ENCODE measurements at regions not wholly inside any gene's neighbourhood (a gene's known extent, or its start where the extent isn't known, plus 50 kb on each side); places are given as distances from the start of the nearest gene placed in this dataset.

DNA sequence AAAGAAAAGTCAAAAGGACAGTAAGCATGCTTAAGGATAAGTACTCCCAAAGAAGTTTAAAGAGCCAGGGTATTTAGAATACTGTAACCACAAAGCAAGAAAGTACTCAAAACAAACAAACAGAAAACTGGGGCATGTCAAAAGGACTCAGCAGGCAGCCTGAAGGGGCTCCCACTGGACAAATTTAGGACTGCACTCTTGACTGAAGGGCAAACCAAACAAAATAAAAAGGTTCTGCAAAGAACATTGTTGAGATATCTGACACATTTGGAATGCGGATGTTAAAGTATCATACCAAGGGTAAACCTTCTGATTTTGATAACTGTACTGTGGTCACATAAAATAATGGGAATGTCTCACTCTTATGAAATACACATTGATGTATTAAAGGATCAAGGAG is 157.4 kb downstream of the TNFSF13B start:
- no peak for DNase-seq (ENCODE audit: low read depth, low spot score)
- H3K4me3 ChIP-seq (ENCODE audit: low read depth, low read length): no peak overlapping the region
- TF ChIP-seq, protein P1, sequence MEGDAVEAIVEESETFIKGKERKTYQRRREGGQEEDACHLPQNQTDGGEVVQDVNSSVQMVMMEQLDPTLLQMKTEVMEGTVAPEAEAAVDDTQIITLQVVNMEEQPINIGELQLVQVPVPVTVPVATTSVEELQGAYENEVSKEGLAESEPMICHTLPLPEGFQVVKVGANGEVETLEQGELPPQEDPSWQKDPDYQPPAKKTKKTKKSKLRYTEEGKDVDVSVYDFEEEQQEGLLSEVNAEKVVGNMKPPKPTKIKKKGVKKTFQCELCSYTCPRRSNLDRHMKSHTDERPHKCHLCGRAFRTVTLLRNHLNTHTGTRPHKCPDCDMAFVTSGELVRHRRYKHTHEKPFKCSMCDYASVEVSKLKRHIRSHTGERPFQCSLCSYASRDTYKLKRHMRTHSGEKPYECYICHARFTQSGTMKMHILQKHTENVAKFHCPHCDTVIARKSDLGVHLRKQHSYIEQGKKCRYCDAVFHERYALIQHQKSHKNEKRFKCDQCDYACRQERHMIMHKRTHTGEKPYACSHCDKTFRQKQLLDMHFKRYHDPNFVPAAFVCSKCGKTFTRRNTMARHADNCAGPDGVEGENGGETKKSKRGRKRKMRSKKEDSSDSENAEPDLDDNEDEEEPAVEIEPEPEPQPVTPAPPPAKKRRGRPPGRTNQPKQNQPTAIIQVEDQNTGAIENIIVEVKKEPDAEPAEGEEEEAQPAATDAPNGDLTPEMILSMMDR (IDR thresholded peaks at IDR 0.05; ENCODE audit: insufficient read depth, low read length, missing control alignments): no peak
- CTCF ChIA-PET: no interaction called here
- POLR2A ChIA-PET: no interaction called here

DNA sequence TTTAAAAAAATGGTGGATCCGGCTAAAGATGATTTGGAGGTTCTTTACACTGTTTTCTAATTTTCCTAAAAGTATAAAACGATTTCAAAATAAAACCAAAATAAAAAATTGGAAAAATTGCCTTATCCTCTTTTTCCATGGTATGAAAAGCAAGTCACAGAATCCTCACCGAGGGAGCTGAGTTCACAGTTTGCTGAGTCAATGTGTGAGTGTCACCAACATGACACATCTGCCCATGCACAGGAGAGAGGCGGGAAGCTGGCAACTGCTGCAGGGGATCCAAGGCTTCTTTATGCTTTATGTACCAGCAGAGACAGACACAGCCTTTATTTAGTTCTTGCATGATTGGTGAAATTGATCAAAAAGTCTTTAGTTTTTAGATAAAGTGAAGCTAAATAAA is 157.8 kb downstream of the TNFSF13B start:
- no peak overlapping the region for H3K4me3 ChIP-seq (ENCODE audit: low read depth, low read length)
- ChIA-PET POLR2A (no interaction called here), CTCF (no interaction called here)
- TF ChIP-seq, protein P1 (IDR thresholded peaks at IDR 0.05; ENCODE audit: insufficient read depth, low read length, missing control alignments): no peak
- no peak for DNase-seq (ENCODE audit: low read depth, low spot score)

DNA sequence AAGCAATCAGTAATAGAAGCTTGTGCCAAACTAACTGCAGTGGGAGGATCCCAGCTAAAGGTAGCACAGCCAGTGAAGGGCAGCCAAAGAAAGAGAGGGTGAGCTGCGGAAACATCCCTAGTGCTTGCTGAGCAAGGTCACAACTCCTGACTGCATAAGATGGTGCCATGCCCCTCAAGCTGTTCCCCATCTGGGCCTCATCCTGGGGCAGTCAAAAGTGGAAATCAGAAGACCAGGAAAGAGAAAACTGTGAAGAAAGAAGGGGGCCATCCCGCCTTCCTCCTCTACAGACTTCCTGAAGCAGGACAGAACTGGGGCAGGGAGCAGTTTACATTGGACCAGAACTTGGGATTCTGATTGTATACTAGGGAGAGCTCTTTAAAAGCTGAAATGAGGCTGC is 159.2 kb downstream of the TNFSF13B start:
- no peak for DNase-seq (ENCODE audit: low read depth, low spot score)
- TF ChIP-seq, protein P1 (IDR thresholded peaks at IDR 0.05; ENCODE audit: insufficient read depth, low read length, missing control alignments): no peak
- POLR2A ChIA-PET: no interaction called here
- CTCF ChIA-PET: no interaction called here
- no peak overlapping the region for H3K4me3 ChIP-seq (ENCODE audit: low read depth, low read length)

DNA sequence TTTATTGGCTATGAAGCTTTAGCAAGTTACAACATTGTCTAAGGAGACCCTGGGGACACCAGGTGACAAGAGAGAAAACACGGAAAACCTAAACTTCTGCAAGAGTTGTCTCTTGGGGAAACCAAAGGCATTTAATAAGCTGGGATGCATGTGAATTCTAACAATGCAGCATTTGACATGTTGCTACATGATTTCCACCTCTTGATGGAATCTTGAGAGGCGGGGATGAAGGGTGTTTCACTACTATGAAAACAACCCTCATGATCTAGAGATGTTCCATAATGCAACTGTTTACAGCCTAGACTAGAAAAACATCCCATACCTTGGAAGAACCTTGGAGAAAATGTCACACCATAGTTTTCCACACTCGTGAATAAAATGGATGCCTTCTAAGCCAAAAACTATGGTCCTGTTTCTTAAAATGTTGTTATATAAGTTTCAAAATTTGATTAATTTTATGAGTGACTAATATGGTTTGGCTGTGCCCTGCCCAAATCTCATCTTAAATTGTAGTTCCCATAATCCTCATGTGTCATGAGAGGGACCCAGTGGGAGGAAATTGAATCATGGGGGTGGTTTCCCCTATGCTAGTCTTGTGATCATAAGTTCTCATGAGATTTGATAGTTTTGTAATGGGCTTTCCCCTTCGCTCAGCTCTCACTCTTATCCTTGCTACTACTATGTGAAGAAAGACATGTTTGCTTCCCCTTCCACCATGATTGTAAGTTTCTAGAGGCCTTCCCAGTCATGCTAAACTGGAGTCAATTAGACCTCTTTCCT is 164.6 kb downstream of the TNFSF13B start:
- no peak for DNase-seq (ENCODE audit: low read depth, low spot score)
- ChIA-PET POLR2A (no interaction called here), CTCF (no interaction called here)
- H3K4me3 ChIP-seq (ENCODE audit: low read depth, low read length): no peak overlapping the region
- TF ChIP-seq, protein P1 (IDR thresholded peaks at IDR 0.05; ENCODE audit: insufficient read depth, low read length, missing control alignments): no peak

DNA sequence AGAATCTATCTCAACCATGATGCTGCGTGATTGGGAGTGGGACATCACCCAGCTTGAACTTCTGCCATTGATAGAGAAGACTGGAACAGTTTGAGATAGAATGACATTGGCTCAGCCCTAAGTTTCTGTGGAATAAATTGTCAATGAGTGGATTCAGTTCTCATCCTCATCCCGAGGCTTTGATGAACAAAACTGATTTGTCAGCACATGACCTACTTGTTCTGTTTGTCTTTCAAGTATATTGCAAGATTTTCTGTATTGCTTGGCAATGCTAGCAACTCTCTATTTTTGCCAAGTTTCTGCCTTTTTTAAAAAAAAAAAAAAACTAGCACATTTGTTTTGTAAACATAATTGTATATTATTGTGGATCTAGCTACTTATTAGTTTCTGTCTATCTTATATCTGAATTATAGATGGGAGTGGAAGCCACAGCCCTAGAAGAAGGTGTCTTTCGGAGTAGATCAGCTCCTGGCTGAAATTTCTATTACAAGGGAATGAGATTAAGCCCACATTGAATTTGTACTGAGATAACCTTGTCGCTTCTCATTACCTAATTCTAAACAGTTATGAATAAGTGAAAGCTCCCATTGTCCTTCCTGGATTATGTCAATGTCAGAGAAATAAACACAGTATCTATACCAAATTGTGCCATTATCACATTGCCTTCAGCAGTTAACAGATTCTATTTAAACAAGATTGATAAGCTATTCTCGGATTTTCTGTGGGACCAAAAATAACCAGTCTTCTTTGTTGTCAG is 166.1 kb downstream of the TNFSF13B start:
- TF ChIP-seq, protein P1 (IDR thresholded peaks at IDR 0.05; ENCODE audit: insufficient read depth, low read length, missing control alignments): no peak
- ChIA-PET CTCF (interaction anchor here (0.9 kb wide), 1 partner anchor 460 kb away, joined by 4 read pairs; no protein-coding TSS in a partner anchor), POLR2A (no interaction called here)
- DNase-seq (ENCODE audit: low read depth, low spot score): no peak
- H3K4me3 ChIP-seq (ENCODE audit: low read depth, low read length): no peak overlapping the region

DNA sequence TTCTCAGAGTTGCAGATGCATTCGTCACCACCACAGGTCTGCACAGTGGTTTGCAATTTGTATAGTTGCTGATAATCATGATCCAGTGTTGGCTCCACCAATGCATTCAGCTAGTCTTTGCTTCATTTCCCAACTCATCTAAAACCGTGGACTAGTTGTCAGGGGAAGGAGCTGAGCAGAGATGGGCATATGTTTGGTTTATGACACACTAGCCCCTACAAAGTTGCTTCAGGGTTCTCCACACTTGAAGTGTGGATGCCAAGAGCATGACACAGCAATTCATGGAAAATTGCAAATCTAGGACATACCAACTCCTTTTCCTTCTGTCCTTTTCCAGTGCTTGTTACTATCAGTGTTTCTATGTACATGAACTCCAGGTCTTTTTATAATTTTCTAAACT is 168.0 kb downstream of the TNFSF13B start:
- CTCF ChIA-PET: no interaction called here

More for the DNA sequence above, 168.0 kb downstream of the TNFSF13B start:
- POLR2A ChIA-PET: no interaction called here
- no peak for DNase-seq (ENCODE audit: low read depth, low spot score)
- no peak overlapping the region for H3K4me3 ChIP-seq (ENCODE audit: low read depth, low read length)
- TF ChIP-seq, protein P1 (IDR thresholded peaks at IDR 0.05; ENCODE audit: insufficient read depth, low read length, missing control alignments): no peak

All from AG04449 (cell line).